GM12878 (cell line): ENCODE measurements at regions not wholly inside any gene's neighbourhood (a gene's known extent, or its start where the extent isn't known, plus 50 kb on each side); places are given as distances from the start of the nearest gene placed in this dataset.

Experiments
- ATAC-seq: fragments of 200-7000 bp; cut with Tn5 transposase; 3 replicates; pipeline ENCODE4 v1.9.1; 2020; ENCODE audit warnings: mild to moderate bottlenecking, moderate library complexity
- BruUV-seq: library from RNA; stranded (reverse); fragments of 400-500 nt; replicated peaks from 2 replicates; lab custom pipeline; 2021; lab: Mats Ljungman, UMichigan
- CTCF ChIA-PET: fragments of 300-600 bp; sonication (Branson Sonifier 250); formaldehyde crosslinking; extraction: SDS; loops from one replicate; lab custom pipeline; 2021; ENCODE audit warnings: inconsistent platforms; lab: Yijun Ruan, JAX
- POLR2A ChIA-PET: fragments of 350-600 bp; formaldehyde crosslinking; extraction: SDS; loops from one replicate; lab custom pipeline; 2021; ENCODE audit warnings: inconsistent platforms; lab: Charles Lee
- RAD21 ChIA-PET: fragments of 300-600 bp; sonication (Branson Sonifier 250); formaldehyde crosslinking; loops from one replicate; lab custom pipeline; 2023; ENCODE audit warnings: antibody characterized with exemption; ENCODE audit not compliant: unreplicated experiment; lab: Charles Lee
- SMC1A ChIA-PET: fragments of 300-600 bp; sonication (Branson Sonifier 250); formaldehyde crosslinking; loops from one replicate; lab custom pipeline; 2023; ENCODE audit not compliant: unreplicated experiment, uncharacterized antibody; lab: Charles Lee
- DNase-seq: peaks from one replicate; pipeline ENCODE4 v3.0.0-alpha.2; 2011; ENCODE audit warnings: low read depth, low spot score
- FAIRE-seq: peaks from 3 replicates; lab custom pipeline; 2011; peaks lifted over from hg19 to GRCh38; lab: Jason Lieb, UNC
- H2AFZ ChIP-seq: 2 replicates; pipeline ENCODE4 v1.6.0; 2011; ENCODE audit warnings: low read depth, low read length, control low read depth; ENCODE audit not compliant: control insufficient read depth
- H3K27ac ChIP-seq: 2 replicates; pipeline ENCODE4 v1.5.1; 2011; ENCODE audit warnings: control low read depth; ENCODE audit not compliant: control insufficient read depth, insufficient read depth
- H3K27me3 ChIP-seq, 2 experiments: replicated peaks in 1 of 2; 2 replicates each; pipeline versions ENCODE4 v1.6.0 to v1.6.1; 2011; ENCODE audit warnings: low read length in 1 of 2; ENCODE audit not compliant: control insufficient read depth in 2 of 2, insufficient read depth in 2 of 2
- H3K36me3 ChIP-seq, 2 experiments: 2 replicates each; pipeline ENCODE4 v1.5.1; 2011; ENCODE audit warnings: low read length in 1 of 2; ENCODE audit not compliant: control insufficient read depth in 2 of 2, insufficient read depth in 2 of 2
- H3K4me1 ChIP-seq: 2 replicates; pipeline ENCODE4 v1.6.1; 2011; ENCODE audit warnings: mild to moderate bottlenecking, low read length, moderate library complexity, mixed read lengths; ENCODE audit not compliant: control insufficient read depth, insufficient read depth
- H3K4me2 ChIP-seq: 2 replicates; pipeline ENCODE4 v1.6.0; 2011; ENCODE audit warnings: control low read depth; ENCODE audit not compliant: control insufficient read depth, insufficient read depth
- H3K4me3 ChIP-seq: fragments of 200-600 bp; sonication (generic); 2 replicates; pipeline ENCODE4 v1.5.1; 2016
- H3K79me2 ChIP-seq: 2 replicates; pipeline ENCODE4 v1.6.0; 2011; ENCODE audit warnings: low read length; ENCODE audit not compliant: control insufficient read depth, insufficient read depth
- H3K9ac ChIP-seq: 2 replicates; pipeline ENCODE4 v1.8.0; 2011; ENCODE audit warnings: low read length, control low read depth, mixed read lengths; ENCODE audit not compliant: control insufficient read depth, insufficient read depth
- H3K9me3 ChIP-seq: replicated peaks from 3 replicates; pipeline ENCODE4 v1.5.1; 2011; ENCODE audit warnings: mild to moderate bottlenecking, low read length; ENCODE audit not compliant: control insufficient read depth, insufficient read depth
- H4K20me1 ChIP-seq: 2 replicates; pipeline ENCODE4 v1.6.0; 2011; ENCODE audit not compliant: control insufficient read depth, insufficient read depth
- ASH2L ChIP-seq: fragments of 300-600, 200-600 bp; sonication (generic); IDR thresholded peaks from 2 replicates; pipeline ENCODE4 v1.6.1; 2017; ENCODE audit warnings: low read depth, mild to moderate bottlenecking, borderline replicate concordance
- CEBPZ ChIP-seq: fragments of 150-350 bp; IDR thresholded peaks from 2 replicates; pipeline ENCODE4 v1.6.1; 2016; ENCODE audit warnings: low read depth, low read length
- CREB1 ChIP-seq: IDR thresholded peaks from 2 replicates; pipeline ENCODE4 v1.6.1; 2012; ENCODE audit warnings: low read depth, mild to moderate bottlenecking, inconsistent platforms
- CUX1 ChIP-seq: IDR thresholded peaks from 2 replicates; pipeline ENCODE4 v1.6.1; 2012; ENCODE audit warnings: improper control_type of control experiment, low read depth, low read length; ENCODE audit not compliant: insufficient replicate concordance
- EED ChIP-seq: sonication (generic); IDR thresholded peaks from 2 replicates; pipeline ENCODE4 v1.6.1; 2016; ENCODE audit warnings: antibody characterized with exemption, low read depth
- IRF3 ChIP-seq: fragments of 450-650 bp; IDR thresholded peaks from 2 replicates; pipeline ENCODE4 v1.6.1; 2014; ENCODE audit warnings: mild to moderate bottlenecking
- MTA2 ChIP-seq: fragments of 450-650 bp; IDR thresholded peaks from 2 replicates; pipeline ENCODE4 v1.6.1; 2016; ENCODE audit warnings: low read depth, mild to moderate bottlenecking, moderate library complexity
- NBN ChIP-seq: fragments of 450-650 bp; IDR thresholded peaks from 2 replicates; pipeline ENCODE4 v1.6.1; 2016
- NFIC ChIP-seq: IDR thresholded peaks from 2 replicates; pipeline ENCODE4 v1.6.1; 2012; ENCODE audit warnings: low read depth, mild to moderate bottlenecking, inconsistent platforms, low read length, moderate library complexity
- NFXL1 ChIP-seq: fragments of 450-650 bp; IDR thresholded peaks from 2 replicates; pipeline ENCODE4 v1.6.1; 2017; ENCODE audit warnings: antibody characterized with exemption, mild to moderate bottlenecking, borderline replicate concordance
- NR2C1 ChIP-seq: fragments of 450-650 bp; IDR thresholded peaks from 2 replicates; pipeline ENCODE4 v1.6.1; 2017; ENCODE audit warnings: antibody characterized with exemption, mild to moderate bottlenecking, moderate library complexity
- RAD51 ChIP-seq: fragments of 450-650 bp; IDR thresholded peaks from 2 replicates; pipeline ENCODE4 v1.6.1; 2016; ENCODE audit warnings: moderate library complexity, mild to moderate bottlenecking, inconsistent platforms
- RFX5 ChIP-seq: IDR thresholded peaks from 2 replicates; pipeline ENCODE4 v1.6.1; 2011; ENCODE audit warnings: low read depth, low read length, improper control_type of control experiment
- SMC3 ChIP-seq: IDR thresholded peaks from 2 replicates; pipeline ENCODE4 v1.6.1; 2011; ENCODE audit warnings: low read length, improper control_type of control experiment, borderline replicate concordance
- TCF12 ChIP-seq: IDR thresholded peaks from 2 replicates; pipeline ENCODE4 v1.6.1; 2011; ENCODE audit warnings: low read depth, mild to moderate bottlenecking, low read length
- ZBED1 ChIP-seq: IDR thresholded peaks from 2 replicates; pipeline ENCODE4 v1.6.1; 2016; ENCODE audit warnings: borderline replicate concordance
- ZNF207 ChIP-seq: fragments of 450-650 bp; IDR thresholded peaks from 2 replicates; pipeline ENCODE4 v1.6.1; 2014; ENCODE audit warnings: antibody characterized with exemption, mild to moderate bottlenecking, borderline replicate concordance
- WGBS: methylation state at CpG from one replicate; pipeline ENCODE4 v1.1.6; 2016; ENCODE audit warnings: low lambda C conversion rate; ENCODE audit not compliant: insufficient replicate concordance, insufficient coverage; ENCODE audit errors: missing lambda C conversion rate; 5-methylcytosine and 5-hydroxymethylcytosine counted together
- in situ Hi-C: fragments of 300-500 bp; cut with MboI; formaldehyde crosslinking; loops from 9 replicates; pipeline ENCODE4 v1.14.3; 2018; ENCODE audit warnings: mixed read lengths
- intact Hi-C: fragments of 100-400 bp; cut with micrococcal nuclease; formaldehyde crosslinking; loops from one replicate; pipeline ENCODE4 v1.14.2; 2022; ENCODE audit not compliant: unreplicated experiment

GRCh38 chr16:8262299-8262698 lies 328.0 kb downstream of the TMEM114 start (continued):
- no peak for TF ChIP-seq CREB1
- no peak for TF ChIP-seq EED
- TF ChIP-seq NR2C1: no peak
- TF ChIP-seq MTA2: no peak

GRCh38 chr16:8260140-8260539 lies 330.2 kb downstream of the TMEM114 start:
- Histone ChIP-seq H3K9ac (no peak overlapping the region), H4K20me1 (no peaks in the 10 kb centered on the region), H3K27me3 (no peaks in the 10 kb centered on the region), H3K79me2 (no peaks in the 10 kb centered on the region), H3K27ac (no peak overlapping the region), H3K4me2 (no peak overlapping the region), H3K9me3 (no peaks in the 10 kb centered on the region), H3K4me1 (no peaks in the 10 kb centered on the region), H3K4me3 (no peak overlapping the region), H2AFZ (no peak overlapping the region), H3K36me3 (no peaks in the 10 kb centered on the region)
- WGBS: 2% methylated on average over 3 of the region's 3 CpGs
- CTCF ChIA-PET: no interaction called here
- no TSS peak for BruUV-seq
- RAD21 ChIA-PET: no interaction called here
- no peak for DNase-seq
- intact Hi-C loops (no loop called here), in situ Hi-C loops (no loop called here)
- FAIRE-seq: no peak
- SMC1A ChIA-PET: no interaction called here
- no peak for ATAC-seq
- POLR2A ChIA-PET: no interaction called here
- no peak for TF ChIP-seq ZBED1
- TF ChIP-seq RAD51: no peak
- TF ChIP-seq TCF12: no peak
- no peak for TF ChIP-seq NBN
- no peak for TF ChIP-seq NFXL1
- TF ChIP-seq NFIC: no peak
- no peak for TF ChIP-seq ZNF207
- no peak for TF ChIP-seq IRF3
- TF ChIP-seq ASH2L: no peak
- no peak for TF ChIP-seq CEBPZ
- TF ChIP-seq SMC3: no peak
- no peak for TF ChIP-seq RFX5
- TF ChIP-seq CUX1: no peak
